Mucosa of descending colon (tissue), 3 donors: ENCODE measurements at regions not wholly inside any gene's neighbourhood (a gene's known extent, or its start where the extent isn't known, plus 50 kb on each side); places are given as distances from the start of the nearest gene placed in this dataset.

Experiments used
- ATAC-seq: fragments of 200-7000 bp; cut with Tn5 transposase; one replicate; pipeline ENCODE4 v1.9.1; 2020; ENCODE audit warnings: mild to moderate bottlenecking, moderate library complexity
- DNase-seq, 3 donors: peaks; one replicate each; pipeline ENCODE4 v3.0.0-alpha.2; 2020
- H3K36me3 ChIP-seq: fragments of 200-600 bp; one replicate; pipeline ENCODE4 v1.8.0; 2021; ENCODE audit warnings: low read depth, mild to moderate bottlenecking
- H3K4me1 ChIP-seq: fragments of 200-600 bp; one replicate; pipeline ENCODE4 v1.8.0; 2021; ENCODE audit warnings: low read depth, mild to moderate bottlenecking
- H3K4me3 ChIP-seq: fragments of 200-600 bp; one replicate; pipeline ENCODE4 v1.8.0; 2021; ENCODE audit warnings: mild to moderate bottlenecking
- H3K9me3 ChIP-seq: fragments of 200-600 bp; one replicate; pipeline ENCODE4 v1.8.0; 2021; ENCODE audit warnings: mild to moderate bottlenecking
- intact Hi-C, 2 donors: fragments of 100-400 bp; cut with DNase I in 1 of 2; cut with micrococcal nuclease in 1 of 2; formaldehyde crosslinking; loops; one replicate each; pipeline versions ENCODE4 v1.11.0 to v1.11.1; 2022; cut with DNase I, micrococcal nuclease
- TF ChIP-seq, protein P1 (sequence below): fragments of 200-600 bp; IDR thresholded peaks from one replicate; pipeline ENCODE4 v1.8.0; 2022; ENCODE audit warnings: antibody characterized with exemption, mild to moderate bottlenecking
- donor health status: DM: no; HTN: no; CAD: no; lungs with moderate emphysema.
- donor health status: DM: no; HTN: no; CAD: no.
- donor health status: DM: no; HTN: yes; CAD: no.

DNA sequence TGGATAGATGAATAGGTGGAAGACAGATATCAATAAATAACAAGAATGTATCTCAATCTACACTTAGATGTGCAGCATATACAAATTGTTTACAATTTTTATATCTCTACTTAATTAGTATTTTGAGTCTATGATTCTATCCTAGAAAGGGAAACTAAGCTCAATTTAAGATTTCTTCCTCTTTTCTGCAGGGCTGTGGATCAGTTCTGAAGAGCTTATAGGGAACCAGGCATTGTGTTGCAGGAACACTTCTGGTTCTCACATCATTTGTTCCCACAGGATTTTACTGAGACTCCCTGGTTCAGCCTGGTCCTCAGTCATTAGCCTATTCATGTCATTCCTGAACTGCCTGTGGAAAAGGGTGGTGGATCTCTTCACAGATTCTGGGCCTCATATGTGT lies 105.8 kb downstream of the TNFSF18 start:
- ATAC-seq (no peak), DNase-seq (no peak)
- no peaks in the 10 kb centered on the region for H3K9me3 ChIP-seq
- no peaks in the 10 kb centered on the region for H3K36me3 ChIP-seq
- TF ChIP-seq, protein P1, sequence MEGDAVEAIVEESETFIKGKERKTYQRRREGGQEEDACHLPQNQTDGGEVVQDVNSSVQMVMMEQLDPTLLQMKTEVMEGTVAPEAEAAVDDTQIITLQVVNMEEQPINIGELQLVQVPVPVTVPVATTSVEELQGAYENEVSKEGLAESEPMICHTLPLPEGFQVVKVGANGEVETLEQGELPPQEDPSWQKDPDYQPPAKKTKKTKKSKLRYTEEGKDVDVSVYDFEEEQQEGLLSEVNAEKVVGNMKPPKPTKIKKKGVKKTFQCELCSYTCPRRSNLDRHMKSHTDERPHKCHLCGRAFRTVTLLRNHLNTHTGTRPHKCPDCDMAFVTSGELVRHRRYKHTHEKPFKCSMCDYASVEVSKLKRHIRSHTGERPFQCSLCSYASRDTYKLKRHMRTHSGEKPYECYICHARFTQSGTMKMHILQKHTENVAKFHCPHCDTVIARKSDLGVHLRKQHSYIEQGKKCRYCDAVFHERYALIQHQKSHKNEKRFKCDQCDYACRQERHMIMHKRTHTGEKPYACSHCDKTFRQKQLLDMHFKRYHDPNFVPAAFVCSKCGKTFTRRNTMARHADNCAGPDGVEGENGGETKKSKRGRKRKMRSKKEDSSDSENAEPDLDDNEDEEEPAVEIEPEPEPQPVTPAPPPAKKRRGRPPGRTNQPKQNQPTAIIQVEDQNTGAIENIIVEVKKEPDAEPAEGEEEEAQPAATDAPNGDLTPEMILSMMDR: no peak
- no peaks in the 10 kb centered on the region for H3K4me1 ChIP-seq
- intact Hi-C loops: no loop called here
- H3K4me3 ChIP-seq: no peak overlapping the region

DNA sequence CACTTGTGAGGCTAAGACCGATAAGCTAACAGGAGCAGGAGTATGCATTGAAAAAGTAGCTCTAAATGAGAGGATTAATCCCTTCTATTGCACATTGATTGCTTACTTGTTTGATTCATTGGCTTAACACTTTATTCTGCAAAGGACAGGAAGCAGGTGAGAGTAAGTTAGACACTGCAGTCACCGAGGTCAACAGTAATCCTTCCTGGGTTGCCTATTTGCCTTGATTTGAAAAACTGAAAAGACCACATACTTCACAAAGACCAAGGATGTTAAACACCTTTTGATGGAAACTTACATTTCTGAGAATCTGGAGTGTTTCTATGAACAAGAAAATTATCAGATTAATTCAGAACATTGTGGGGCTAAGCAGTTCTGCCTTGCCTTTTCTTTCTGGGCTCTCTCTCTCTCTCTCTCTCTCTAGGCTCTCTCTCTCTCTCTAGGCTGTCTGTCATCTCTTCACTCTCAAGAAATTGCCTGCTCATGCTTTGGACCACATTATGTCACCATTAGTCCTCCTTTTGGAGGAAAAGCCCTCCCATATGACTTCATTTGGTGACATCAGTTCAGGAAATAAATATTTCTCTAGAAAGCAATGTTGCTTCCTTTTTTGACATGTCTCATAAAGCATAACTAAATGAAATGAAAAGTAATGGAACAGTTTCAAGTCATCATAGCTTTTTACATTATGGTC lies 103.8 kb downstream of the TNFSF18 start:
- no peaks in the 10 kb centered on the region for H3K9me3 ChIP-seq
- ATAC-seq: no peak
- H3K4me1 ChIP-seq: no peaks in the 10 kb centered on the region
- H3K36me3 ChIP-seq: no peaks in the 10 kb centered on the region
- intact Hi-C loops: no loop called here
- no peak overlapping the region for H3K4me3 ChIP-seq
- TF ChIP-seq, protein P1: no peak
- DNase-seq: no peak

DNA sequence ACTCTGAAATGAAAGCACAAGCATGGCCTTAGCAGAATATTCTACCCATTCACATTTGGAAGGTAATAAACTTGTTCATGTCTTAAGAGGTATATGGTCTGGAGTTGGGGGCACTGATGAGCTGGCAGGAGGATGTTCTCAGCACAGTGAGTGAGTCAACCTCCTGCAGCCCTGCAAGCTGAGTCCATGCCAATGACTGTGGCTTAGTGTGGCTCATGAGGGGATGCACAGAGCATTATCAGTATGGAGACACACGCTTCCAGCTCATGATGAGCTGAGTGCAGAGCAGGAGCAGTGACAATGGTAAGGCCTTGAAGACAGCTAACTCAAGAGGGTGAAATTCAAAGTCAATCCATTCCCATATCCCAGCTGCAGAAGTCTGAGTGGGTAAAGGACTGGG lies 102.3 kb downstream of the TNFSF18 start:
- TF ChIP-seq, protein P1: no peak
- Histone ChIP-seq H3K9me3 (no peaks in the 10 kb centered on the region), H3K4me1 (no peaks in the 10 kb centered on the region), H3K4me3 (no peak overlapping the region), H3K36me3 (no peaks in the 10 kb centered on the region)
- ATAC-seq (no peak), DNase-seq (no peak)
- intact Hi-C loops: no loop called here

DNA sequence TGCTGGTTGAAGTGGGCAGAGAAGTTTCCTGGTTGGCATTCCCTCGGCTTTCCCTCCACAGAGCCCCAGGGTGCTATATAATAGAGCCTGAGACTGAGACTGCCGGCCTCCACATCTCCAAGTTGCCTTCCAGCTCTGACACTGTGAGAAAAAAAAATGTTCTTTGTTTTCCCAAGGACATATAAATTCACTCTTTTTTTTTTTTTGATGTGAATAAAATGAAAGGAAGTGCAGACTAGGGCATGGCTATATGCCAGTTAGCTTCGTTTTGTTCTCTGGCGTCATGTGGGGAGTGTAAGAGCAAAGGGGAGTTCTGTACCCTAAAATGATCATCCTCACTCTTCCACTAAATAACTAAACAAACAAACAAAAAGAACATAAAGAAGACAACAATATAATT lies 101.6 kb downstream of the TNFSF18 start:
- Histone ChIP-seq H3K36me3 (no peaks in the 10 kb centered on the region), H3K9me3 (no peaks in the 10 kb centered on the region), H3K4me3 (no peak overlapping the region), H3K4me1 (no peaks in the 10 kb centered on the region)
- TF ChIP-seq, protein P1: no peak
- ATAC-seq (no peak), DNase-seq (no peak)
- intact Hi-C loops: no loop called here

DNA sequence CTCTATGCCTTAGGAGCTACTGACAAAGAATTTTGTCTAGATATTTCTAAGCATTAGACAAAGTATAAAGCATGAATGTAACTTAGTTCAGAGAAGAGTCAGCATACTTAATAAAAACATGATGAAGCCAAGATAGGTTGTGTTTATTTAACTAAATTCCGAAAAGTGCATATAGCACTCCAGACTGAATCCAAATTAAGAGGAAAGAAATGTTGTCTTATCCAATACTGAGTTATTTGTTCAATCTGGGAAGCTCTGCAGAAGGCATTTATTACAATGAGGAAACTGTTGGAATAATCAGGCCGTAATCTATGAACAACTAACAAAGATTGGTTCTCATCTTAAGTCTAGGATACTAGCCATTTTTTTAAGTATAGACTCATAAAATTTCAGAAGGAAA lies 100.2 kb downstream of the TNFSF18 start:
- intact Hi-C loops: no loop called here
- Histone ChIP-seq H3K36me3 (no peaks in the 10 kb centered on the region), H3K9me3 (no peaks in the 10 kb centered on the region), H3K4me3 (no peak overlapping the region), H3K4me1 (no peaks in the 10 kb centered on the region)
- DNase-seq: no peak
- ATAC-seq: no peak
- TF ChIP-seq, protein P1: no peak
